NCI-H748 treated with DMSO at 0.1 percent for 48 hours (cell line): ENCODE measurements at regions not wholly inside any gene's neighbourhood (a gene's known extent, or its start where the extent isn't known, plus 50 kb on each side); places are given as distances from the start of the nearest gene placed in this dataset.

Experiments used
- DNase-seq: peaks from one replicate; lab custom pipeline; 2025; lab: John Stamatoyannopoulos, UW

DNA sequence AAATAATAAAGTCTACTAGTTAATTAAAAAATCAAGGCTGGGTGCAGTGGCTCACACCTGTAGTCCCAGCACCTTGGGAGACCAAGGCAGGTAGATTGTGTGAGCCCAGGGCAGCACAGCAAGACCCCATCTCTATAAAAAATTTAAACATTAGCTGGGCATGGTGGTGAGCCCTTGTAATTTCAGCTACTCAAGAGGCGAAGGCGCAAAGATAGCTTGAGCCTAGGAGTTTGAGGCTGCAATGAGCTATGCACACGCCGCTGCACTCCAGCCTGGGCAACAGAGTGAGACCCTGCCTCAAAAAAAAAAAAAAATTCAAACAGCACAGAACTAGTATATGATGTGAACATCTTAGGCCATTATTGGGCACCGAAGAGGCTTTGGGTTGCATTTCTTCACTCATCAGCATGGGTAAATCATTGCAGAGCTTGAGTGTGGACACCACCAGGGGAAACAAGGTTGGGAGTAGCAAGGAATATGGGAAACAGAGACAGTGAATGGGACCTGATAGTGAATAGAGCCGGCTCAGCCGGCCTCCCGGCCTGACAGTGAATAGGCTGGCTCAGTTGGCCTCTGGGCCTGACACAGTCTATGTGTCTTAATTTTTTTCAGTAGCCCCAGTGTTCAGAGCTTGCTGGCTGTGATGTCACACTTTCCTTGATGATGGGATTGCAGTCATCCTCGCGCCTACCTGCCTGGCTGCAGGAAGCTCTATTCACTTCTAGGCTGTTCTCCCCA, 89.1 kb upstream of the ERRFI1 start:
- DNase-seq: no peak

DNA sequence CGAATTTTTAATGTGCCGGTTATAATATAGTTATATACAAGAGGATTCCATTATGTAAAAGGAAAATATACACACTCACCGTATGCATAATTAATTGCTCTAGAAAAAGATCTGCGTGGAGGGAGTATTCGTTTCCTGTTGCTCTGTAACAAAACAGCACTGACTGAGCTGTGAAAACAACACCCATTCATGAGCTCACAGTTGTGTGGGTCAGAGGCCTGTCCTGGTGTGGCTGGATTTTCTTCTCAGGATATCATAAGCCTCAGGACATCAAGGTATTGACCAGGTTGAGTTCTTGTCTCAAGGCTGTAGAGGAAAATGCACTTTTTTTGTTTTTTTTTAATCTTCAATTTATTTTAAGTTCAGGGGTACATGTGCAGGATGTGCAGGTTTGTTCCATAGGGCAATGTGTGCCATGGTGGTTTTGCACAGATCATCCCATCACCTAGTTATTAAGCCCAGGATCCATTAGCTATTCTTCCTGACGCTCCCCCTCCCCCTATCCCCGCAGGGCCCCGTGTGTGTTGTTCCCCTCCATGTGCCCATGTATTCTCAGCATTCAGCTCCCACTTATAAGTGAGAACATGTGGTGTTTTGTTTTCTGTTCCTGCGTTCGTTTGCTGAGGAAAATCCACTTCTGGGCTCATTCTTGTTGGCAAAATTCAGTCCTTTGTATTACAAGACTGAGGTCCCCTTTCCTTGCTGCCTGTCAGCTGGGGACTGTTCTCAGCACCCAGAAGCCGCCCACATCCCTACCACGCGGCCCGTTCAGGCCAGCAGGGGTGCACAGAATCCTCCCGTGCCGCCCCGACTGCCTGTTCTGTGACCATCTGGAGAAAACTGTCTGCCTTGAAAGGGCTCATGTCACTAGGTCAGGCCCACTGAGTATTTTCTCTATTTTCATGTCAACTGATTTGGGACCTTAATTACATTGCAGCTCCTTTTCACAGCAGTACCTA, 87.4 kb upstream of the ERRFI1 start:
- DNase-seq: no peak

DNA sequence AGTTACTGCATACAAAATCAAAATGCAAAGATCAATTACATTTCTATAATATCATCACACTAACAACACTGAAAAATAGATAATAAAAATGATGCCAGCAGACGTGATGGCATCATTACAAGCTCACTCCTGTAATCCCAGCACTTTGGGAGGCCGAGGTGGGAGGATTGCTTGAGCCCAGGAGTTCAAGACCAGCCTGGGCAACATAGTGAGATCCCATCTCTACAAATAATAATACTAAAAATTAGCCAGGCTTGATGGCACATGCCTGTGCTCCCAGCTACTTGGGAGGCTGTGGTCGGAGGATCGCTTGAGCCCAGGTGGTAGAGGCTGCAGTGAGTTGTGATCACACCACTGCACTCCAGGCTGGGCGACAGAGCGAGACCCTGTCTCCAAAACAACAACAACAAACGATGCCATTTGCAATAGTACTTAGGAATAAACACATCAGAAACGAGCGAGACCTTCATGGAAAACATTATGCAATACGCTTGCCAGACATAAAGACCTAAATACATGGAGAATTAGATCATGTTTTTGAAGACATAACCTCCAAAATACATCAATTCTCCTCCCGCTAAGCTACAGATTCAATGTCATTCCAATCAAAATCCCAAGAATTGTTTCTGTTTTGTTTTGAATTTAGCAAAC, 86.6 kb upstream of the ERRFI1 start:
- no peak for DNase-seq

DNA sequence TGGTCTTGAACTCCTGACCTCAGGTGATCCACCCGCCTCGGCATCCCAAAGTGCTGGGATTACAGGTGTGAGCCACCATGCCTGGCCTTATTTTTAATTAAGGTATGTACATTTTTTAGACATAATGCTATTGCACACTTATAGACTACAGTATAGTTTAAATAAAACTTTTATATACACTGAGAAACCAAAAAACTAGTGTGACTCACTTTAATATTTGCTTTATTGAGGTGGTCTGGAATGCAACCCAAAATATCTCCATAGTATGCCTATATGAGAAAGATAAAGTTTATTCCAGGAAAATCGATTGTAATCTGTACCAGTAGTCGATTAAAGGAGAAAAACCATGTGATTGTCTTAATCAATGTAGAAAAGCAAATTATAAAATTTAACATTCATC, 85.5 kb upstream of the ERRFI1 start:
- DNase-seq: no peak

DNA sequence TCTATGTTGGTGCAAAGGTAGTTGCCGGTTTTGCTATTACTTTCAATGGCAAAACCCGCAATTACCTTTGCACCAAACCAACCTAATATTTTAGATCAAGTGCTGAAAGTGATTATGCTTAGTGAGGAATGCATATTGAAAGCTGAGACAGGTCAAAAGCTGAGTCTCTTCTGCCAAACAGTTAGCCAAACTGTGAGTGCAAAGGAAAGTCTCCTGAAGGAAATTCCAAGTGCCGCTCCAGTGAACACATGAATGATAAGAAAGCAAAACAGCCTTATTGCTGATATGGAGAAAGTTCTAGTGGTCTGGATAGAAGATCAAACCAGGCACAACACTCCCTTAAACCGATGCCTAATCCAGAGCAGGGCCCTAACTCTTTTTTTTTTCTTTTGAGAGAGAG, 83.1 kb upstream of the ERRFI1 start:
- DNase-seq: no peak

DNA sequence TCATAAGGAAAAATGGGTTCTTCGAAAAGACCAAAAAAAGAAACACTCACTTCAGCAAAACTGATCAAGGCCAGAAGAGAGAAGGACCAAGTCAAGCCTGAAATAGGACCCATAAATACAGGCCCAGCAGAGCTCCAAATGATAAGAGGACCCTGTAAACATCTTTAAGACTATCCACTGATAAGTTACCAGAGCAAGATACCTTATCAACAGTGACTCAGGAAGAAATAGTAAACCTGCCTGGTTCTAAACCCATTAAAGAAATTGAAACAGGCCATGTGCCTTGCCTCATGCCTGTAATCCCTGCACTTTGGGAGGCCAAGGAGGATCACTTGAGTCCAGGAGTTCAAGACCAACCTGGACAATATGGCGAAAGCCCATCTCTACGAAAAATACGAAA, 81.8 kb upstream of the ERRFI1 start:
- no peak for DNase-seq

DNA sequence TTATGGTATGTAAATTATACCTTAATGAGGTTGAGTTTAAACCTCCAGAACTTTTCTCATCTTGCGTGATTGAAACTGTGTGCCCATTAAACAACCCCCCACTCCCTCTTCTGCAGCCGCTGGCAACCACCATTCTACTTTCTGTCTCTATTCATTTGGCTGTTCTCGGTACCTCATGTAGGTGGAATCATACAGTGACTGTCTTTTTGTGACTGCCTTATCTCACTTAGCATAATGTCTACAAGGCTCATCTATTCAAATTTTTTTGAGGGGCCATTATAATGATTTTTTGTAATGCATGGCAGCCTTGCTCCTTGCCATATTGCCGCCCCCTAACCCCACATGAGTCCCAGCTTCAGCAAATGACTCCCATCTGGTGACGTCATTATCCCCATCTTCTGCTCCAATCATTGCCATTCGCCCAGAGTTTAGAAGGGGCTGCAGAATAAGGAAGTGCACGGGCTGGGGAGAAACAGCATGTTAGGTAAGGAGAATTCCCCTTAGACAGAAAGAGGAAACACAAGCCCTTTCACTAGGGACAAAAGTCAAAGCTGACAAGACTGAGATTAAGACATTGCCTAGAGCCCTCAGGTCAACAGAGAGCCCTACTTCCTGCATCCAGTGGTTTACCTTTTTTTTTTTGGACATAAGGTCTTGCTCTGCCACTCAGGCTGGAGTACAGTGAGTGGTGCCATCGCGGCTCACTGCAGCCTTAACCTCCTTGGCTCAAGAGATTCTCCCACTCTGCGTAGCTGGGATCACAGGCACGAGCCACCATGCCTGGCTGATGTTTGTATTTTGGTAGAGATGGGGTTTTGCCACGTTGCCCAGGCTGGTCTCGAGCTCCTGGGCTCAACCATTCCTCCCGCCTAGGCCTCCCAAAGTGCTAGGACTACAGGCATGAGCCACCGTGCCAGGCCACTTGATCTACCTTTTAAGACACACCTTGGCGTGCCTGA, 78.4 kb upstream of the ERRFI1 start:
- DNase-seq: no peak

DNA sequence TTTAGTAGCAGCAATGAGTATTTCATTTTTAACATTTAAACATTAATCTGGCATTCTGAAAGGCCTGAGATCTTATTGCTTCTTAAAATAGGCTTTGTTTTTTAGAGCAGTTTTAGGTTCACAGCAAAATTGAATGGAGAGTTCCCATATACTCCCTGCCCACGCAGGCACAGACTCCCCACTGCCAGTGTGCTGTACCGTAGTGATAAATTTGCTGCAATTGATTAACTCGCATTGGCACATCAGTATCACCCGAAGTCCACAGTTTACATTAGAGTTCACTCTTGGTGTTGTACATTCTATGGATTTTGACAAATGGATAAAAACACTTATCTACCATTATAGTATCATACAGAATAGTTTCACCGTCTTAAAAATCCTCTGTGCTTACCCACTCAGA, 71.8 kb upstream of the ERRFI1 start:
- DNase-seq: no peak

DNA sequence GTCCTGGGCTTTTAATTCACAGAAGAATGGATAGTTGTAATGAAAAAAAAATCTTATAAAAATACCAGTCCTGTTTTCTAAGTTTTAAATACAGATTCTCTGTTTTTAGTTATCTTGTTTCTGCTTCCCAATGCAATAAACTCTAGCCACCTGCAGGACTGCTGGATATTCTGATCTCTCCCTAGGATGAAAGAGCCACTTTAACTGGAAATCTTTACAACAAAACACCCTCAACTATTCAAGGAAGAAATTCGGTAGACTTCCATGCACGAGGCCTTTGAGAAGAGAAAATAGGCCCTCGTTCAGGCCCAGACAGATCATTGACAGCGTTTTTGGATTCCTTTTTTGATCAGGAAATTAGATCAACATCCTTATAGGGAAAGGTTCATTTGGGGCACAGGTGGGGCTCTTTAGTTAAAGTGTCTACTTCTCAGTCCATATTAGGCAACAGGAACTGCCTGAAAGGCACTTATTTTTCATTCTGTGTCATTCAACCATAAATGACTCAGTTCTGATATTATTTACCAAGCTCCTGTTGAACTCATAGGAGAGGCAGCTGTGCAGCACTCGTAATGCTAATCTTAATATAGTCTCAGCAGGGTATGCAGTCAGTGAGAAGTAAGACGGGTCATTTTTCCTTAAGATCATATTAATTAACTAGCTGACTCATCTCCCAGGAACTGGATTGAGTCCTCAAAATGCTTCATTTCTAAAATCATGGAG, 71.1 kb upstream of the ERRFI1 start:
- peak; percentile 18 for DNase-seq

DNA sequence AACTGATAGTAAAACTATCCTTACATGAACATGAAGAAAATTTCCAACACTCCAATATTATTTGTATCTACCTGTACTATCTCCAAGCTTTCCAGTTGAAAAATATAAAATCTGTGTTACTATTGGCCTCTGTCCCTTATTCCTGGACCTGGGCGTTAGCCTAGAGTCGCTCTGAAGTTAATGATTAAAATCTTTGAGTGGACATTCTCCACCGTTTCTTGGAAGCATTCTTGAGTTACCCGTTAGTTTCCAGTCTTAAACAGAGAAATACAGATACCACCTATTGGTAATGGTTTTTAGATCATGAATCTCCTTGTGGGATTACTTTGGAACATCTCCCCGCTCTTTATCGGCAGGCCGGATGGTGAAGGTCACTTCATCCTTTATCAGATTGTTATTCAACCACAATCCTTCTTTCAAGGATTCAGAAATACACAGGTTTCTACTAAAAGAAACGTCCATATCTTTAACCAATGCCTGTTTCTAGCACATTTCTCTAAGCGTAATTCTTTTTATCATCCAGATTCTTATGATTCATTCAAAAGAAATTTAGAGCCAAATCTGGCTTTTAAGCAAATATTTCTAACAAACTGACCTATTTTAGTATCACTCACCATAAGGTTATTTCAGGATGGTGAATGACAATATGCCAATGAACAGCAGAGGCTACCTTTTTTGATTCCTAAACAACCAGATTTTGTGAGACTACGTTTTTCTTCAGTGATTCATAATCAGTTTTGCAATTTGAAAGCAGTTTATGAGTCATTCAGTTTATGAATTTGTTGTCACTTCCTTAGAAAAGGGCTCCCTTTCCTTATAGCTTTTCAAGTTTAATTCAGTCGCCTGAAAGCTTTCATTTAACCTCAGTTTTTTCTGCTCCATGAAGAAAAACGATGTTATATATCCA, 70.2 kb upstream of the ERRFI1 start:
- DNase-seq: no peak

DNA sequence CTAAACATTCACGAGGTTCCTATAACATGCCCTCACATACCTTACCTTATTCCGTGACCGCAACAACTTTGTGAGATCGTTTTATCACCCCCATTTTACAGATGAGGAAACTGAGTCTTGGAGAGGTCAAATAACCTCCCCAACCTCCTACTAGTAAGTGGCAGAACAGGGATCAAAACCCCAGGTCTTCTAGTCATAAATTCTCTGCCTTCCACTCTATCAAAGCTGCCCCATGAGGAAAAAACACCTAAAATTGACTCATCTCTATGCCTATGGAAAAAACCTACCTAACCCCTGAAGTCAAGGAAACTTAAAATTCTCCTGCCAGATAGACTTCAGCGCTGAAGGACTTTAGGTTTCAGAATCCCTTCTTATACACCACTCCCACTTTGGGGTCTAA, 69.5 kb upstream of the ERRFI1 start:
- DNase-seq: no peak

DNA sequence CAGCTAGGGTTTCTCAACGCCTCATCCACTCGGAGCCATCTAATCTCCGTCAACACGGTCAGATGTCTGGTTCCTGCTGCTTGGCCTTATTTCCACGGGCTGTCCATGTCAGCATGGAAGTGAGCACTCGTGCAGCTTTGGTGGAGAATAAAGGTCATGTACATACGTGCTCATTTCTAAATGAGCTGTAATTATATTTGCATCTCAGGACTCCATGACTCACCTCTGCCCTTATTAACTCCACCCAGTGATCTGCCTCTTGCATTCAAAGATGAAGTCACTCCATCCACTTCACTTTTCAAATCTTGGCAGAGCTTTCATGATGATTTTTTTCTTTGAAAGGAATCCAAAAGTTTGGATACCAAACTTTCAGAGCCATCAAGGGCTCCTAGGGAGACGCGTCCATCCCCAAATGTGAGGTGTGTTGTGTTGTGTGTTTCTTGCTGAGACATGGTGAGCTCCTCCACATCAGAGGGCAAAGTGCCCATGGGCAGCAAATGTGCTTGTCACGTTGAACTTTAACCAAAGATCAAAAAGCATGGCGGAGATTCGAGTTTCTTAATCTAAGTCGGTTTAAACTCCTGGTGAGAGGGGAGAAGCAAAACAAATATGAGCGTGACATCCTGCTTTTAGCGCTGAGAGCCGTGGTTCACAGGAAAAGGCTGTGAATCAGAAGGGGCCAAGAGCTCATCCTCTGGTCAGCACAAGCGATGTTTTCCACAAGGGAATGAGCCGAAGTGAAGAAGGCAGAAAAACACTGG, 68.6 kb upstream of the ERRFI1 start:
- peak; percentile 6 for DNase-seq

DNA sequence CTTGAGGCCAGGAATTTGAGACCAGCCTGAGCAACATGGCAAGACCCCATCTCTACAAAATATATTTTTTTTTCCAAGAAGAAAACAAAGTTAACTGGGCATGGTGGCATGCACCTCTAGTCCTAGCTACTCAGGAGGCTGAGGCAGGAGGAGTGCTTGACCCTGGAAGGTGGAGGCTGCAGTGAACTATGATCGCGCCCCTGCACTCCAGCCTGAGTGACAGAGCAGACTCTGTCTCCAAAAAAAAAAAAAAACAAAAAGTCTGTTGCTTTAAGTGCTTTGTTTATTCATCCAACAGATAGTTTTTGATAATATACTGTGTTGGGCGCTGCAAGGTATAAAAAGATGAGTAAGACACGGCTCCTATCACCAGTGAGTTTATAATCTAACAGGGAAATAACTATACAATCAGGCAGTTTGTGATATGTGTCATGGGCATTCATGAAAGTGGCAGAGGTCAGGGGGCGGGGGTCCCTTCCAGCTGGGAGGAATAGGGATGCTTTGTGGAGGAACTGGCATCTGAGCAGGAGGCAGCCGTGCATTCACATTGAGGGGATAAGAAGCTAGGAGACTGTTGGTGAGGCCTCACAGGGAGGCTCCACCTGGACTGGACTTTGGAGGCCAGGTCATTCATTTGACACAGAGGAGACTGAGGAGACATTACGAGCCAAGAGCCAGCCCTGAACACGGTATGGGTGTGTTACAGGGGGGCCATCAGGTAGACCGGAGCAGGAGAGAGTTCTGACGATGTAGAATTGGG, 67.3 kb upstream of the ERRFI1 start:
- no peak for DNase-seq

DNA sequence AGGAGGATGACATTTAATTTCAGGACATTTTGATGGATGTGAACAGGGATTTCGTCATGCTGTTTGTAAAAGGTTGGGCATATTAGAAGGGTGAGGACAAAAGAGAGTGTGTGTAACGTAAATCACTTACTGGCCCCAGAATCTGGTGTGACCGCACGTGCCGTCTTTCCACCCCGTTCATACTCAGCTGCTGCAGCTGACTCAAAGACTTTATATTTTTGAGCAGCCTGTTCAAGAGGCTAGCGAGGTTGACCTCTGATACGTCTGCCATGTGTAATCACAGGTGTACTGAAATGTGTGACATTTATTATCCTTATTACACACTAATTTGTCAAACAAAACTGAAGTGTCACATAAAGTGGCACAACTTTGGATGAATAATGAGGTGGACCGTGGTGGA, 66.5 kb upstream of the ERRFI1 start:
- no peak for DNase-seq

DNA sequence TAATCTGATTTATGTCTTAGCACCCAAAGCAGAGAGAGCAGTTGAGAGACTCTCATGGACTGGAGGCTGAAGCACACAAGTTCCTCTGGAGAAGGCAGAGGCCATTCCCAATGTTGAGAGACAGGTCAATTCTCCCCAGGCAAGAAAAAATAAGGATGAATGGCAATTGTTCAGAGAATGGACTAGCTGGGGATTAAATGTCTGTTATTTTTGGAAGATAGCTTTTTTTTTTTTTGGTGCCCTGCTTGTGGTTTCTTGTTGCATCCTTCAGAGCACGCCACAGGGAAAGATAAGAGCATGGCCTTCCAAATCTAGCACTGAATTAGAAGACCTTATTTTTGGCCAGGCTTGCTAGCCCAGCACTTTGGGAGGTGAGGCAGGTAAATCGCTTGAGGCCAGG, 65.6 kb upstream of the ERRFI1 start:
- no peak for DNase-seq

DNA sequence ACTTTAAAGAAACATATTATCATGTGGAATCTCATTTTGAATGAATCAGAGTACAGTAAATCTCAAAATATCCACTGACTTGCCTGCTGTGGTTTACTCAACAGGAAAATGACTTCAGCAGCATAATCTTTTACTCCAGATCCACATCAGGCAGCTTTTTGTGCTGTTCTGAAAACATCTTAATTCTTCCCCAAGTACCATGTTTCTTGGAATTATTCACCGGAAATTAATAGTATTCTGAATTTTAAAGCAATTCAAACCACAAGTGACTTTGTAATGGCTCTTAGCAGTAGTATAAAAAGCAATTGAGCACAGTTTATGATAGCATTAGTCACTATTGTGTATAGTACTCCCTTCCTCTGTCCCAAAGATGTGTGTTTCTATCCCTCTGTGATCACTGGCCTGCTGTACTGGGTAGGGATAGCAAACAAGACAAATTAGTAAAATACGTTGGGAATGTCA, 64.2 kb upstream of the ERRFI1 start:
- DNase-seq: no peak

DNA sequence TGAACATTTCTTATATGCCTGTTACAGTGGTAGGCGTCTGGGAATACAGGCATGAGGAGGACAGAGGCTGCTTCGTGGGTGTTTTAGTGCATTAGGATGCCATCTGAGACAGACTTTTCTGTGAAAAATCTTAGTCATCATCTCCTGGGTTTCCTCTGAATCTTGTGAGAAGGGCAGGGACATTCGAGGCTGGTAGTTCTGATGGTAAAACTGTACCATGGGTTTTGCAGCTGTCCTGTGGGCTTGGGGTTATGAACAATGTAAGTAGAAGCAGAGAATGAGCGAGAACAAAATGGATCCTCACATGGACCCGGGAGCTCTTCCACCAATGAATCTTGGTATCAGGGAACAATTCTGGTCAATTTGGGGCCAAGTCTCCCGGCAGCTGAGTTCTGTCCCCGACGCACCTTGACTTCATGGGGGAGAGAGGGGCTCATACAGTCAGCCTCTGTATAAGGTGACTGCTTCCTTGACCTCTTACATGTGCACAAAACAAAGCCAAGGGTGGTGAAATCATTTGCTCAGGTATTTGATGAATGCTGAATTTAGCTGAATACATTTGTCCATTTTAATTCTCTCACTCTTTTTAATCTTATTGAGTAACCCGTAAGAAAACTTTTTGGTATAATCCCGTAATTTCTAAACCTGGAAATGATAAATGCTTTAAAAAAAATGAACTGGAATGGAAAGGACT, 63.6 kb upstream of the ERRFI1 start:
- no peak for DNase-seq

DNA sequence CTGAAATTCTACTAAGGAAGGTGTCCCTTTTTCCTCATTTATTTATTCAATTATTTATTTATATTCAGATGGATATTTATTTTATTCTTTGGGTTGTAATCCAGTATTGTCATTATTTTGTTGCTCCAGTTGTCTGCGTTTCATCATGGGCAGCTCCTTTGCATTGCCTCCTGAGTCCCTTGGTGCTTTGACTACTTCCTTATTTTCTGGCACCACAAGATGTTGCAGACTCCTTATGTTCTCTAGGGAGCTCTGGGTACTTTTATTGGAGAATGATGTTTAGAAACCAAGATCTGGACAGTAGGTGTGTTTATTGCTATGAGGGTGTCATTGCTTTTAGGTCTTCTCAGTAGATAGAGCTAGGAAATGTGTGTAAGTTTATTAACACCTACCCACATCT, 59.9 kb upstream of the ERRFI1 start:
- DNase-seq: no peak
